ENCODE measurements at regions not wholly inside any gene's neighbourhood (a gene's known extent, or its start where the extent isn't known, plus 50 kb on each side); places are given as distances from the start of the nearest gene placed in this dataset.

DNA sequence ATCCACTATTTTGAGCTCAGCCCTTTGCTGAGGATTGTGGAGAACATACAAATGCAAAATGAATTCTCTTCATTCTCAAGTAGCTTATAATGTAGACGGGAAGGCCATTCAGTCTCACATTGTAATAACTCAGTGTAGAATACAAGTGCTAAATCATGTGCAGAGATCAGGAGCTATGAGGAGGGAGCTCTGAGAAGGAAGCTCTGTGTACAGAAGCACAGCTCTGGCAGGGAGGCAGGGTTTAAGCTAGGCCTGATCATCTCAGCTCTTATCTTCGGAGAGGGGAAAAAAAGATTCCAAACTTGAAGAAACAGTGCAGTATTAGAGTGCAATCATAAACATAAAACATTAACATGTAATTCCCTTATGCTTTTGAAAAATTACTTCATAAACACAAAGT is 291.1 kb upstream of the SKOR2 start:
- H3K27ac ChIP-seq = no peak overlapping the region
- ChIA-PET POLR2A (ENCODE audit: low non-redundant PET) (no interaction called here), CTCF (no interaction called here)
- no peak for DNase-seq (ENCODE audit: low spot score)
- TF ChIP-seq, protein P1, sequence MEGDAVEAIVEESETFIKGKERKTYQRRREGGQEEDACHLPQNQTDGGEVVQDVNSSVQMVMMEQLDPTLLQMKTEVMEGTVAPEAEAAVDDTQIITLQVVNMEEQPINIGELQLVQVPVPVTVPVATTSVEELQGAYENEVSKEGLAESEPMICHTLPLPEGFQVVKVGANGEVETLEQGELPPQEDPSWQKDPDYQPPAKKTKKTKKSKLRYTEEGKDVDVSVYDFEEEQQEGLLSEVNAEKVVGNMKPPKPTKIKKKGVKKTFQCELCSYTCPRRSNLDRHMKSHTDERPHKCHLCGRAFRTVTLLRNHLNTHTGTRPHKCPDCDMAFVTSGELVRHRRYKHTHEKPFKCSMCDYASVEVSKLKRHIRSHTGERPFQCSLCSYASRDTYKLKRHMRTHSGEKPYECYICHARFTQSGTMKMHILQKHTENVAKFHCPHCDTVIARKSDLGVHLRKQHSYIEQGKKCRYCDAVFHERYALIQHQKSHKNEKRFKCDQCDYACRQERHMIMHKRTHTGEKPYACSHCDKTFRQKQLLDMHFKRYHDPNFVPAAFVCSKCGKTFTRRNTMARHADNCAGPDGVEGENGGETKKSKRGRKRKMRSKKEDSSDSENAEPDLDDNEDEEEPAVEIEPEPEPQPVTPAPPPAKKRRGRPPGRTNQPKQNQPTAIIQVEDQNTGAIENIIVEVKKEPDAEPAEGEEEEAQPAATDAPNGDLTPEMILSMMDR (conservative IDR thresholded peaks at IDR 0.05; ENCODE audit: low read depth) = no peak

DNA sequence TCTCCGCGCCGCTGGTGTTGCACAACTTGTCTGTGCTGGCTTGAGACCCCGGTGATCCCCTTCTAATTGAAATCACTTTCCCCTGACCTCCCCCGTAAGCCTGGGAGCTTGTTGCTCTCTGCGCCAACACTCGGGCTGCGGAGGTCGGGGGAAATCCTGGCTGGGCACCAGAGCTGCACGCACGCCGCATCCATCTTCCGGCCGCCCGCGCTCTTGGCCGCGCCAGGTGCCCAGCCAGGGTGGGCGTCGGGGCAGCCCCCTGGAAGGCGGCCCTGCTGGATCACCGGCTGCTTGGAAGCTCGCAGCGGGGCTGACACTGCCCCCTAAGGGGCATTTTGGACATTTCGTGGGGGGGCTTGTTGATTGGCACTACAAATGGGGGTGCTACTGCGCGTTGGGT is 280.3 kb upstream of the SKOR2 start:
- DNase-seq (ENCODE audit: low spot score) = no peak
- TF ChIP-seq, protein P1 (conservative IDR thresholded peaks at IDR 0.05; ENCODE audit: low read depth) = no peak; the same call in 1 of the 2 replicates
- CTCF ChIA-PET = no interaction called here
- H3K27ac ChIP-seq = no peak overlapping the region
- POLR2A ChIA-PET (ENCODE audit: low non-redundant PET) = no interaction called here

DNA sequence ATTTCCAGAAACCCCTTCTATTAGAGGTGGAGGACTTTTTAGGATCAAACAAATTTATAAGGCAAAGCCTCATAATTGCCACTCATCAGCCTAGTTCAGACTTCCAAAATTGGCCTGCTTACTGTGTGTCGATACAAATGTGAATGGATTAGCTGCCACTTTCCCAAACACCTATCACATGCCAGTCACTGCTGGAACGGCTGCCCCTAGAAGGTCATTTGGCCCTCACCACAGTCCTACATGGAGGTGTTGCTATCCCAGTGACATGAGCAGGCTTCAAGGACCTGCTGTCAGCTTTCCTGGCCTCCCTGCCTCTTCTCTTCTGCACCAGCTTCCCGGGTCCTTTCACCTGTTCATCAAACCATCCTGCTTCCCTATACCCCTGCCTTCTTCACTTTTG is 279.2 kb upstream of the SKOR2 start:
- ChIA-PET CTCF (no interaction called here), POLR2A (ENCODE audit: low non-redundant PET) (no interaction called here)
- no peak for DNase-seq (ENCODE audit: low spot score)
- H3K27ac ChIP-seq = no peak overlapping the region
- TF ChIP-seq, protein P1 (conservative IDR thresholded peaks at IDR 0.05; ENCODE audit: low read depth) = no peak

DNA sequence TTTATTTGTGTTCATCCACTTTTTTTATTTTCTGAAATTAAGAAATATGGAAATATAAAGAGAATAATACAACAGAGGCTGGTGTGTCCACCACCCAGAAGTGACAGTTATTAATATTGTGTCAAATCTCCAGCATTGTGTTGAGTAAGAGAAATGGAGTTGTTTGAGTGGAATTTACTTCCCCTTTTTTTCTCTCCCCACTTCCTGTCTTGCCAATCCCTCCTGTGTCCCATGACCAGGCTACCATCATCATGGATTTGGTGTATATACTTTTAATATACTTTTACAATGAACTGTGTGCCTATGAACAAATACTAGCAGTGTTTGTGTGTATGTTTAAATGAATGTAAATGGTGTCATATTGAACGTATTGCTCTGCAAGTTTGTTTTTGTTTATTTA is 276.9 kb upstream of the SKOR2 start:
- H3K27ac ChIP-seq = no peak overlapping the region
- ChIA-PET POLR2A (ENCODE audit: low non-redundant PET) (no interaction called here), CTCF (no interaction called here)
- TF ChIP-seq, protein P1 (conservative IDR thresholded peaks at IDR 0.05; ENCODE audit: low read depth) = no peak
- no peak for DNase-seq (ENCODE audit: low spot score)

DNA sequence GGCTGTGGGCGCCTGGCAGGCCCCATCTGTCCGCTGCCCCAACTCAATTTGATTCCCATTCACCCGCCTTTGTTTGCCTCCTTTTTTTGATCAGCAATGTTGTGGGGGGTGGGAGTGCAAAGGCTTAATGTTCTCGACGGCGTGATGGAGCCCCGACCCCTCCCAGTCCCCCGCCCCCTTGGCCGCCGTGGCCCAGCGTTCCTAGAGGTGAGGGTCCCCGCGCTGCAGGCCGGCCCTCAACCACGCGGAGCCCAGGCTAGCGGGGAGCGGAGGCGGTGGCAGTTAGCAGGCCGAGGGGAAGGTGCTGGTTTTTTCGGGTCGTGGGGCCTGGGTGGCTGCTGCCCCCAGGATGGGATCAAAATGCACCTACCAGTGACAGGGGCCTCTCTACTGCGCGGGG is 274.7 kb upstream of the SKOR2 start:
- CTCF ChIA-PET = interaction anchor here (0.7 kb wide), 1 partner anchor 466 kb away, joined by 7 read pairs; no protein-coding TSS in a partner anchor
- POLR2A ChIA-PET (ENCODE audit: low non-redundant PET) = no interaction called here
- H3K27ac ChIP-seq = no peak overlapping the region
- TF ChIP-seq, protein P1 (conservative IDR thresholded peaks at IDR 0.05; ENCODE audit: low read depth) = no peak
- no peak for DNase-seq (ENCODE audit: low spot score)

DNA sequence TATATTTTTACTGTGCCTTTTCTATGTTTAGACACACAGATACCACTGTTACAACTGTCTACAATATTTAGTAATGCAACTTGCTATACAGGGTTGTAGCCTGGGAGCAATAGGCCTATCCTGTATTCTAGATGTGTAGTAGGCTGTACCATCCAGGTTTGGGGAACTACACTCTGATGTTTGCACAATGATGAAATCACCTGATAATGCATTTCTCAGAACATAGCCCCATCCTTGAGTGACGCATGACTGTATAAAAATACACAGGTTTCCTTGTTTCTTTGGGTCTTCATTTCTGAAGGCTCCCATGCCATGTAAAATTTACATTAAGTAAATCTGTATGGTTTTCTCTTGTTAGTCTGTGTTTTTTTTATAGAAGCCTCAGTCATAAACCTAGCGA is 270.9 kb upstream of the SKOR2 start:
- TF ChIP-seq, protein P1 (conservative IDR thresholded peaks at IDR 0.05; ENCODE audit: low read depth) = no peak
- ChIA-PET CTCF (no interaction called here), POLR2A (ENCODE audit: low non-redundant PET) (no interaction called here)
- H3K27ac ChIP-seq = no peak overlapping the region
- no peak for DNase-seq (ENCODE audit: low spot score)

DNA sequence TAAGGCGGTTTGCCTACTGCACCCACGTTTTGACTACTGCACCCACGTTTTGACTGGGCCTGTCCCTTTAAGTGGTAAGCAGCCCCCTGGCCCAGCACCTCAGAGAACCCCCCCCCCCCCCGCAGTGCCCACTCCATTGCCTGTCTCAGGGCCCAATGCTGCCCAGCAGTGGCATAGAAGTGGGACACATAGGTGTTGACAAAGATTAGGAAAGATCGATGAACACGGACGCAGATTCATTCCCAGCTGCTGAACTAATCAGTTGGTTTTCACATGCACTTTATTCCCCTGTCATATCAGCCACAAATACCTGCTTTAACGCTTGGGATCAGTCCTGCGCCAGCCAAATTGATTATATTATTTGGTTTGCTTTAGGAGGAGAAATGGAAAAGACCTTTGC is 268.8 kb upstream of the SKOR2 start:
- ChIA-PET CTCF (no interaction called here), POLR2A (ENCODE audit: low non-redundant PET) (no interaction called here)
- no peak for DNase-seq (ENCODE audit: low spot score)
- no peak overlapping the region for H3K27ac ChIP-seq
- TF ChIP-seq, protein P1 (conservative IDR thresholded peaks at IDR 0.05; ENCODE audit: low read depth) = no peak

All from RWPE1 (cell line).